ENCODE measurements at regions not wholly inside any gene's neighbourhood (a gene's known extent, or its start where the extent isn't known, plus 50 kb on each side); places are given as distances from the start of the nearest gene placed in this dataset.

DNA sequence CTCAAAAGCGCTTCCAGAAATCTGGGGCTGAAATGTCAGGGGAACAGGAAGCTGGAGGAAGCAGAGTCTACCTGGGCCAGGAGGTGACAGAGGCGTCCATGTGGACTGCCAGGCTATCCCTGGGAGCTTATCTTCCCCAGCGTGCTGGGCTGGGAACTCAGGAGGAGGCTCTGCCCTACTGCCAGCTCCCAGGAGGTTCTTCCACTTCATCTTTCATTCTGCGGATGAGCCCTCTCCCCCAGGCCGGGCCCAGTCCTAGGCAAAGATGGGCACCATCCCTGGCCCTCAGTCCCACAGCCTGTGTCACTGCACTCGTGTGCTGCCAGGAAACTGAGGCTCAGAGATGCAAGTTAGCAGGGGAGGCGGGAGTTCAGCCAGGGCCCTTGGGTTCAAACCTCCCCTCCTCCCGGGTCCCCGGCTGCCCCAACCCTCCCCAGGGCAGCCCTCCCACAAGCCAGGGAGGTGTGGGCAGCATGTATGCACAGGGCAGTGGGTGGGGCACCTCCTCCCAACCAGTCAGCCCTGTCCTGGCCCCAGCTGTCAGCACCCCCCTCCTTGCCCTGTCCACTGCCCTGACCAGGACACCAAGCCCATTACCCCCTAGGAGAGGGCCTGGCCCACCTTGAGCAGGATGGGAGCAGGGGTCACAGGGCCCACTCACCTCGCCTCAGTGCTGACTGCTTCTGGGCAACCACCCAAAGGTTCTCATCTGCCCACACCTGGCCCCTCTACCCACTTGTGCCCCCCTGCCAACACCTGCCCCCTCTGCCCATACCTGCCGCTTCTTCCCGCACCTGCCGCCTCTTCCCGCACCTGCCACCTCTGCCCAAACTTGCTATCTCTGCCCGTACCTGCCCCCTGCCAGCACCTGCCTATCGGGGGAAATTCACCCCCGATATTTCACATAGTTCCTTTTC, 226.0 kb downstream of the NPHP4 start:
- TF ChIP-seq CTCF (IDR thresholded peaks at IDR 0.05; ENCODE audit: low read depth, low read length, missing input control): no peak
- TF ChIP-seq, protein P1, sequence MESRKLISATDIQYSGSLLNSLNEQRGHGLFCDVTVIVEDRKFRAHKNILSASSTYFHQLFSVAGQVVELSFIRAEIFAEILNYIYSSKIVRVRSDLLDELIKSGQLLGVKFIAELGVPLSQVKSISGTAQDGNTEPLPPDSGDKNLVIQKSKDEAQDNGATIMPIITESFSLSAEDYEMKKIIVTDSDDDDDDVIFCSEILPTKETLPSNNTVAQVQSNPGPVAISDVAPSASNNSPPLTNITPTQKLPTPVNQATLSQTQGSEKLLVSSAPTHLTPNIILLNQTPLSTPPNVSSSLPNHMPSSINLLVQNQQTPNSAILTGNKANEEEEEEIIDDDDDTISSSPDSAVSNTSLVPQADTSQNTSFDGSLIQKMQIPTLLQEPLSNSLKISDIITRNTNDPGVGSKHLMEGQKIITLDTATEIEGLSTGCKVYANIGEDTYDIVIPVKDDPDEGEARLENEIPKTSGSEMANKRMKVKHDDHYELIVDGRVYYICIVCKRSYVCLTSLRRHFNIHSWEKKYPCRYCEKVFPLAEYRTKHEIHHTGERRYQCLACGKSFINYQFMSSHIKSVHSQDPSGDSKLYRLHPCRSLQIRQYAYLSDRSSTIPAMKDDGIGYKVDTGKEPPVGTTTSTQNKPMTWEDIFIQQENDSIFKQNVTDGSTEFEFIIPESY (IDR thresholded peaks at IDR 0.05): no peak
- TF ChIP-seq SP1 (IDR thresholded peaks at IDR 0.05): no peak
- TF ChIP-seq EGR1 (IDR thresholded peaks at IDR 0.05; ENCODE audit: low read depth in 2 of 2): no peak
- no peak for TF ChIP-seq JUND (IDR thresholded peaks at IDR 0.05)
- no peak for TF ChIP-seq RAD21 (IDR thresholded peaks at IDR 0.05)
- no peak for TF ChIP-seq MAX (IDR thresholded peaks at IDR 0.05)
- no peak for TF ChIP-seq HNF4G (IDR thresholded peaks at IDR 0.05)
- no peak for TF ChIP-seq RXRA (IDR thresholded peaks at IDR 0.05)
- TF ChIP-seq, protein P2, sequence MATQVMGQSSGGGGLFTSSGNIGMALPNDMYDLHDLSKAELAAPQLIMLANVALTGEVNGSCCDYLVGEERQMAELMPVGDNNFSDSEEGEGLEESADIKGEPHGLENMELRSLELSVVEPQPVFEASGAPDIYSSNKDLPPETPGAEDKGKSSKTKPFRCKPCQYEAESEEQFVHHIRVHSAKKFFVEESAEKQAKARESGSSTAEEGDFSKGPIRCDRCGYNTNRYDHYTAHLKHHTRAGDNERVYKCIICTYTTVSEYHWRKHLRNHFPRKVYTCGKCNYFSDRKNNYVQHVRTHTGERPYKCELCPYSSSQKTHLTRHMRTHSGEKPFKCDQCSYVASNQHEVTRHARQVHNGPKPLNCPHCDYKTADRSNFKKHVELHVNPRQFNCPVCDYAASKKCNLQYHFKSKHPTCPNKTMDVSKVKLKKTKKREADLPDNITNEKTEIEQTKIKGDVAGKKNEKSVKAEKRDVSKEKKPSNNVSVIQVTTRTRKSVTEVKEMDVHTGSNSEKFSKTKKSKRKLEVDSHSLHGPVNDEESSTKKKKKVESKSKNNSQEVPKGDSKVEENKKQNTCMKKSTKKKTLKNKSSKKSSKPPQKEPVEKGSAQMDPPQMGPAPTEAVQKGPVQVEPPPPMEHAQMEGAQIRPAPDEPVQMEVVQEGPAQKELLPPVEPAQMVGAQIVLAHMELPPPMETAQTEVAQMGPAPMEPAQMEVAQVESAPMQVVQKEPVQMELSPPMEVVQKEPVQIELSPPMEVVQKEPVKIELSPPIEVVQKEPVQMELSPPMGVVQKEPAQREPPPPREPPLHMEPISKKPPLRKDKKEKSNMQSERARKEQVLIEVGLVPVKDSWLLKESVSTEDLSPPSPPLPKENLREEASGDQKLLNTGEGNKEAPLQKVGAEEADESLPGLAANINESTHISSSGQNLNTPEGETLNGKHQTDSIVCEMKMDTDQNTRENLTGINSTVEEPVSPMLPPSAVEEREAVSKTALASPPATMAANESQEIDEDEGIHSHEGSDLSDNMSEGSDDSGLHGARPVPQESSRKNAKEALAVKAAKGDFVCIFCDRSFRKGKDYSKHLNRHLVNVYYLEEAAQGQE (IDR thresholded peaks at IDR 0.05): no peak
- no peak for TF ChIP-seq ATF3 (IDR thresholded peaks at IDR 0.05)
- TF ChIP-seq TAF1 (conservative IDR thresholded peaks at IDR 0.05): no peak
- TF ChIP-seq HNF4A (conservative IDR thresholded peaks at IDR 0.05): no peak
- no peak for TF ChIP-seq GABPA (IDR thresholded peaks at IDR 0.05 in 1 of 2, conservative IDR thresholded peaks at IDR 0.05 in 1 of 2)
